Astrocyte (in vitro differentiated cells and primary cell): ENCODE measurements at regions not wholly inside any gene's neighbourhood (a gene's known extent, or its start where the extent isn't known, plus 50 kb on each side); places are given as distances from the start of the nearest gene placed in this dataset.

Source experiments
- DNase-seq: peaks from one replicate; pipeline ENCODE4 v3.0.0-alpha.2; 2010; ENCODE audit warnings: low read depth
- FAIRE-seq: peaks from 2 replicates; lab custom pipeline; 2011; peaks lifted over from hg19 to GRCh38; lab: Jason Lieb, UNC
- H2AFZ ChIP-seq: 2 replicates; pipeline ENCODE4 v1.6.0; 2012; ENCODE audit warnings: low read depth, low read length, inconsistent platforms
- H3K27ac ChIP-seq: 2 replicates; pipeline ENCODE4 v1.5.1; 2011; ENCODE audit warnings: low read depth, low read length, inconsistent platforms
- H3K27me3 ChIP-seq: 2 replicates; pipeline ENCODE4 v1.6.0; 2011; ENCODE audit warnings: low read length, inconsistent platforms; ENCODE audit not compliant: insufficient read depth
- H3K36me3 ChIP-seq: 2 replicates; pipeline ENCODE4 v1.5.1; 2011; ENCODE audit warnings: low read length, inconsistent platforms; ENCODE audit not compliant: insufficient read depth
- H3K4me1 ChIP-seq: 2 replicates; pipeline ENCODE4 v1.5.1; 2011; ENCODE audit warnings: low read length, inconsistent platforms; ENCODE audit not compliant: insufficient read depth
- H3K4me2 ChIP-seq: 2 replicates; pipeline ENCODE4 v1.6.0; 2012; ENCODE audit warnings: low read length, inconsistent platforms
- H3K4me3 ChIP-seq: 2 replicates; pipeline ENCODE4 v1.5.1; 2011; ENCODE audit warnings: low read depth, mild to moderate bottlenecking, low read length, inconsistent platforms; ENCODE audit not compliant: insufficient read depth
- H3K79me2 ChIP-seq: 2 replicates; pipeline ENCODE4 v1.6.0; 2012; ENCODE audit warnings: mild to moderate bottlenecking, low read length, inconsistent platforms; ENCODE audit not compliant: insufficient read depth
- H3K9ac ChIP-seq: 2 replicates; pipeline ENCODE4 v1.6.0; 2012; ENCODE audit warnings: mild to moderate bottlenecking, low read length, inconsistent platforms
- H3K9me3 ChIP-seq: 2 replicates; pipeline ENCODE4 v1.5.1; 2012; ENCODE audit warnings: low read depth, mild to moderate bottlenecking, low read length, inconsistent platforms; ENCODE audit not compliant: insufficient read depth
- H4K20me1 ChIP-seq: 2 replicates; pipeline ENCODE4 v1.6.0; 2012; ENCODE audit warnings: low read length, inconsistent platforms; ENCODE audit not compliant: insufficient read depth
- H3K27ac Mint-ChIP-seq: one replicate; pipeline ENCODE4 v1.8.0; 2021; ENCODE audit warnings: mild to moderate bottlenecking, mixed read lengths; ENCODE audit not compliant: unreplicated experiment
- H3K27me3 Mint-ChIP-seq: one replicate; pipeline ENCODE4 v1.8.0; 2021; ENCODE audit warnings: low read depth, mixed read lengths; ENCODE audit not compliant: unreplicated experiment
- H3K36me3 Mint-ChIP-seq: one replicate; pipeline ENCODE4 v1.8.0; 2021; ENCODE audit warnings: low read depth, mixed read lengths; ENCODE audit not compliant: unreplicated experiment
- H3K4me1 Mint-ChIP-seq: one replicate; pipeline ENCODE4 v1.8.0; 2021; ENCODE audit warnings: low read depth, mixed read lengths; ENCODE audit not compliant: unreplicated experiment
- H3K4me3 Mint-ChIP-seq: one replicate; pipeline ENCODE4 v1.8.0; 2021; ENCODE audit warnings: mild to moderate bottlenecking, moderate library complexity, mixed read lengths; ENCODE audit not compliant: unreplicated experiment
- H3K9me3 Mint-ChIP-seq: one replicate; pipeline ENCODE4 v1.8.0; 2021; ENCODE audit warnings: mild to moderate bottlenecking, mixed read lengths; ENCODE audit not compliant: unreplicated experiment
- EZH2 ChIP-seq: IDR thresholded peaks from 2 replicates; pipeline ENCODE4 v1.6.1; 2012; ENCODE audit warnings: mild to moderate bottlenecking, low read length, inconsistent platforms; ENCODE audit not compliant: insufficient read depth
- TF ChIP-seq, protein P1 (sequence below): IDR thresholded peaks from 2 replicates; pipeline ENCODE4 v1.5.1; 2011; ENCODE audit warnings: low read depth, mild to moderate bottlenecking, inconsistent platforms, low read length, moderate library complexity; ENCODE audit not compliant: insufficient read depth

GRCh38 chr11:133600306-133600705 lies 68.0 kb upstream of the OPCML start:
- TF ChIP-seq, protein P1, sequence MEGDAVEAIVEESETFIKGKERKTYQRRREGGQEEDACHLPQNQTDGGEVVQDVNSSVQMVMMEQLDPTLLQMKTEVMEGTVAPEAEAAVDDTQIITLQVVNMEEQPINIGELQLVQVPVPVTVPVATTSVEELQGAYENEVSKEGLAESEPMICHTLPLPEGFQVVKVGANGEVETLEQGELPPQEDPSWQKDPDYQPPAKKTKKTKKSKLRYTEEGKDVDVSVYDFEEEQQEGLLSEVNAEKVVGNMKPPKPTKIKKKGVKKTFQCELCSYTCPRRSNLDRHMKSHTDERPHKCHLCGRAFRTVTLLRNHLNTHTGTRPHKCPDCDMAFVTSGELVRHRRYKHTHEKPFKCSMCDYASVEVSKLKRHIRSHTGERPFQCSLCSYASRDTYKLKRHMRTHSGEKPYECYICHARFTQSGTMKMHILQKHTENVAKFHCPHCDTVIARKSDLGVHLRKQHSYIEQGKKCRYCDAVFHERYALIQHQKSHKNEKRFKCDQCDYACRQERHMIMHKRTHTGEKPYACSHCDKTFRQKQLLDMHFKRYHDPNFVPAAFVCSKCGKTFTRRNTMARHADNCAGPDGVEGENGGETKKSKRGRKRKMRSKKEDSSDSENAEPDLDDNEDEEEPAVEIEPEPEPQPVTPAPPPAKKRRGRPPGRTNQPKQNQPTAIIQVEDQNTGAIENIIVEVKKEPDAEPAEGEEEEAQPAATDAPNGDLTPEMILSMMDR: no peak
- no peak for TF ChIP-seq EZH2
- no peak overlapping the region for H3K4me2 ChIP-seq
- no peak overlapping the region for H3K4me3 ChIP-seq
- H3K27me3 ChIP-seq: no peaks in the 10 kb centered on the region
- peaks cover 2% of the 10 kb centered on the region for H3K9me3 Mint-ChIP-seq
- no peak overlapping the region for H2AFZ ChIP-seq
- peaks cover 28% of the 10 kb centered on the region for H3K27me3 Mint-ChIP-seq
- H3K4me1 ChIP-seq: no peaks in the 10 kb centered on the region
- no peak for DNase-seq
- H3K36me3 ChIP-seq: no peaks in the 10 kb centered on the region
- no peaks in the 10 kb centered on the region for H3K79me2 ChIP-seq
- peaks cover 2% of the 10 kb centered on the region for H3K9me3 ChIP-seq
- no peaks in the 10 kb centered on the region for H4K20me1 ChIP-seq
- H3K27ac ChIP-seq: no peak overlapping the region
- FAIRE-seq: no peak
- no peak overlapping the region for H3K4me3 Mint-ChIP-seq
- H3K36me3 Mint-ChIP-seq: no peaks in the 10 kb centered on the region
- no peak overlapping the region for H3K9ac ChIP-seq
- H3K4me1 Mint-ChIP-seq: no peaks in the 10 kb centered on the region
- no peak overlapping the region for H3K27ac Mint-ChIP-seq

DNA sequence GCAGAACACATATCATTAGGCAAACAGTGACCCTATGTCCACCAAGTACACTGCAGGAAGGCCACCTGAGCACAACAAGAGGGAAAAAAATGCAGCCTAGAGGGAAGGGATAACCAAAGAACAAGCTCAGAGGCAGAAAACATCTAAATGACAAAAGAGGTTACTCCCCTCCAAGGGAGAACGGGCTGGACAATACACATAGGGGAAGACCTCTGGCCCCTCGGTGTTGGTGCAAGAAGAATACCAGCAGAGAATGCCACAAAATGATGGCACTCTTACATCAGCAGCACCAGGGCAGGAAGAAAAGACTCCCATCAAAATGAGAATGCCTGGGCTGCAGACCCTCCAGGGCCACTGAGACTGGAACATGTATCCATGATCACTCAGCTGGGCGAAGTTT lies 66.6 kb upstream of the OPCML start:
- H3K9me3 ChIP-seq: peaks cover 2% of the 10 kb centered on the region
- Mint-ChIP-seq H3K4me1 (no peaks in the 10 kb centered on the region), H3K4me3 (no peak overlapping the region), H3K9me3 (peaks cover 2% of the 10 kb centered on the region), H3K36me3 (no peaks in the 10 kb centered on the region), H3K27me3 (peaks cover 30% of the 10 kb centered on the region), H3K27ac (no peak overlapping the region)
- no peak overlapping the region for H3K4me2 ChIP-seq
- no peak for FAIRE-seq
- H3K79me2 ChIP-seq: no peaks in the 10 kb centered on the region
- H3K9ac ChIP-seq: no peak overlapping the region
- no peaks in the 10 kb centered on the region for H3K27me3 ChIP-seq
- H3K4me3 ChIP-seq: no peak overlapping the region
- H3K4me1 ChIP-seq: no peaks in the 10 kb centered on the region
- H3K27ac ChIP-seq: no peak overlapping the region
- no peak for DNase-seq
- H3K36me3 ChIP-seq: no peaks in the 10 kb centered on the region
- TF ChIP-seq EZH2: no peak
- TF ChIP-seq, protein P1: no peak
- H4K20me1 ChIP-seq: no peaks in the 10 kb centered on the region
- H2AFZ ChIP-seq: no peak overlapping the region

DNA sequence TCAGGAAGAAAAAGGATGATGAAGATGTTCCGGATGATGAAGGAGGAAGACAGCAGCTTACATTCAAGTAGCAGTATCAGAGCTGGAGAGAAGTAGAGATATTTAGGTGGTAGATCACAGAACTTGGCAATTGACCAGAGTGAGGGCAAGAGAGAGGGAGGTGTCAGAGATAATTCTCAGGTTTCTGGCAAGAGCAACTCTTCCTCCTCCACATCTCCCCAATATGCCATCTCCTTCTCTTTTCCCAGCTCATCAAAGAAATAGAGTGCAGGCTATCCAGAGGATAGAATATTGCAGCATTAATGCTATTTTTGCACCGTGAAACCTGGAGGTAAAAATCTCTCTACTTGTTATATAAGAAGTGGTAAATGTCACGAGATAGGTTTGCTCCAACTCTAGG lies 64.9 kb upstream of the OPCML start:
- no peaks in the 10 kb centered on the region for H3K36me3 Mint-ChIP-seq

More for the DNA sequence above, 64.9 kb upstream of the OPCML start:
- Mint-ChIP-seq H3K27ac (no peak overlapping the region), H3K4me3 (no peak overlapping the region), H3K27me3 (peaks cover 26% of the 10 kb centered on the region), H3K9me3 (peaks cover 2% of the 10 kb centered on the region), H3K4me1 (no peaks in the 10 kb centered on the region)
- Histone ChIP-seq H2AFZ (no peak overlapping the region), H3K4me1 (no peaks in the 10 kb centered on the region), H3K27ac (no peak overlapping the region), H3K79me2 (no peaks in the 10 kb centered on the region), H3K9ac (no peak overlapping the region), H4K20me1 (no peaks in the 10 kb centered on the region), H3K36me3 (no peaks in the 10 kb centered on the region), H3K4me2 (no peak overlapping the region), H3K4me3 (no peak overlapping the region), H3K9me3 (no peaks in the 10 kb centered on the region), H3K27me3 (no peaks in the 10 kb centered on the region)
- FAIRE-seq (no peak), DNase-seq (no peak)
- no peak for TF ChIP-seq EZH2
- TF ChIP-seq, protein P1: no peak
